ENCODE measurements at regions not wholly inside any gene's neighbourhood (a gene's known extent, or its start where the extent isn't known, plus 50 kb on each side); places are given as distances from the start of the nearest gene placed in this dataset.
"Not testable (repeated sequence)": the region's sequence is repeated elsewhere in the genome, so short reads cannot be mapped to it uniquely, and the experiment has no call there.

- DNase-seq (ENCODE audit: low spot score in 2 of 2), result no peak
- H3K36me3 Mint-ChIP-seq, result peaks cover 0 to 5% of the 10 kb centered on the region in 2 donors
- peaks cover 17 to 29% of the 10 kb centered on the region in 2 donors for H3K9me3 Mint-ChIP-seq
- no peak overlapping the region for H3K27ac Mint-ChIP-seq
- ATAC-seq, result no peak
Measured at GRCh38 chr2:78115291-78115690, 593.1 kb upstream of the LRRTM4 start.

GRCh38 chr2:78118037-78118436, 595.9 kb upstream of the LRRTM4 start:
- DNase-seq (ENCODE audit: low spot score in 2 of 2), result no peak
- Mint-ChIP-seq H3K27ac (no peak overlapping the region), H3K36me3 (peaks cover 0 to 5% of the 10 kb centered on the region in 2 donors), H3K9me3 (peaks cover 16 to 22% of the 10 kb centered on the region in 2 donors)
- no peak for ATAC-seq

- no peak overlapping the region for H3K27ac Mint-ChIP-seq
- H3K9me3 Mint-ChIP-seq, result peaks cover 17 to 18% of the 10 kb centered on the region in 2 donors
- no peak for ATAC-seq
- DNase-seq (ENCODE audit: low spot score in 2 of 2), result no peak
- peaks cover 0 to 5% of the 10 kb centered on the region in 2 donors for H3K36me3 Mint-ChIP-seq
Measured at GRCh38 chr2:78120275-78120674, 598.1 kb upstream of the LRRTM4 start.

- ATAC-seq (no peak), DNase-seq (ENCODE audit: low spot score in 2 of 2) (no peak)
- Mint-ChIP-seq H3K27ac (no peak overlapping the region), H3K36me3 (no peaks in the 10 kb centered on the region), H3K9me3 (peaks cover 4 to 5% of the 10 kb centered on the region in 2 donors)
Measured at GRCh38 chr2:78125042-78125441, 602.9 kb upstream of the LRRTM4 start.

- no peak for DNase-seq (ENCODE audit: low spot score in 2 of 2)
- no peak for ATAC-seq
- peaks cover 5 to 8% of the 10 kb centered on the region in 2 donors for H3K9me3 Mint-ChIP-seq
- no peak overlapping the region for H3K27ac Mint-ChIP-seq
- no peaks in the 10 kb centered on the region for H3K36me3 Mint-ChIP-seq
Measured at GRCh38 chr2:78127424-78127823, 605.2 kb upstream of the LRRTM4 start.

GRCh38 chr2:78132391-78133370, 610.5 kb upstream of the LRRTM4 start:
- Mint-ChIP-seq H3K36me3 (no peaks in the 10 kb centered on the region), H3K9me3 (peaks cover 6 to 17% of the 10 kb centered on the region in 2 donors), H3K27ac (no peak overlapping the region)
- ATAC-seq (no peak), DNase-seq (ENCODE audit: low spot score in 2 of 2) (no peak)

- Mint-ChIP-seq H3K27ac (no peak overlapping the region), H3K9me3 (peaks cover 4 to 11% of the 10 kb centered on the region in 2 donors), H3K36me3 (no peaks in the 10 kb centered on the region)
- DNase-seq (ENCODE audit: low spot score in 2 of 2) (no peak), ATAC-seq (no peak)
Measured at GRCh38 chr2:78145395-78145996, 623.3 kb upstream of the LRRTM4 start.

GRCh38 chr2:78145997-78146722, 624.0 kb upstream of the LRRTM4 start:
- Mint-ChIP-seq H3K9me3 (peaks cover 4 to 11% of the 10 kb centered on the region in 2 donors), H3K36me3 (no peaks in the 10 kb centered on the region), H3K27ac (no peak overlapping the region)
- DNase-seq (ENCODE audit: low spot score in 2 of 2) (no peak), ATAC-seq (no peak)

- ATAC-seq (no peak), DNase-seq (ENCODE audit: low spot score in 2 of 2) (no peak)
- Mint-ChIP-seq H3K9me3 (peaks cover 4 to 11% of the 10 kb centered on the region in 2 donors), H3K27ac (no peak overlapping the region), H3K36me3 (no peaks in the 10 kb centered on the region)
Measured at GRCh38 chr2:78147466-78147865, 625.3 kb upstream of the LRRTM4 start.

GRCh38 chr2:78154586-78154985, 632.4 kb upstream of the LRRTM4 start:
- no peak for ATAC-seq
- Mint-ChIP-seq H3K36me3 (peaks cover 0 to 5% of the 10 kb centered on the region in 2 donors), H3K9me3 (peaks cover 18 to 20% of the 10 kb centered on the region in 2 donors), H3K27ac (no peak overlapping the region)
- DNase-seq (ENCODE audit: low spot score in 2 of 2), result no peak

GRCh38 chr2:78162202-78162601, 640.0 kb upstream of the LRRTM4 start:
- DNase-seq (ENCODE audit: low spot score in 2 of 2), result no peak
- no peak overlapping the region for H3K27ac Mint-ChIP-seq
- H3K36me3 Mint-ChIP-seq, result peaks cover 0 to 11% of the 10 kb centered on the region in 2 donors
- no peak for ATAC-seq
- H3K9me3 Mint-ChIP-seq, result peaks cover 33 to 39% of the 10 kb centered on the region in 2 donors

- not testable (repeated sequence) for DNase-seq (ENCODE audit: low spot score in 2 of 2); ATAC-seq; H3K36me3 Mint-ChIP-seq; H3K27ac Mint-ChIP-seq
- peaks cover 15 to 16% of the 10 kb centered on the region in 2 donors for H3K9me3 Mint-ChIP-seq
Measured at GRCh38 chr2:78172157-78172556, 650.0 kb upstream of the LRRTM4 start.

- Mint-ChIP-seq H3K9me3 (peaks cover 14 to 20% of the 10 kb centered on the region in 2 donors), H3K27ac (no peak overlapping the region), H3K36me3 (peaks cover 0 to 6% of the 10 kb centered on the region in 2 donors)
- no peak for DNase-seq (ENCODE audit: low spot score in 2 of 2)
- no peak for ATAC-seq
Measured at GRCh38 chr2:78175645-78176044, 653.5 kb upstream of the LRRTM4 start.

GRCh38 chr2:78201064-78201575, 678.9 kb upstream of the LRRTM4 start:
- Mint-ChIP-seq H3K9me3 (peaks cover 22 to 23% of the 10 kb centered on the region in 2 donors), H3K27ac (no peak overlapping the region)

GRCh38 chr2:78202366-78202765, 680.2 kb upstream of the LRRTM4 start:
- Mint-ChIP-seq H3K36me3 (peaks cover 0 to 6% of the 10 kb centered on the region in 2 donors), H3K9me3 (peaks cover 20 to 28% of the 10 kb centered on the region in 2 donors), H3K27ac (no peak overlapping the region)
- DNase-seq (ENCODE audit: low spot score in 2 of 2) (no peak), ATAC-seq (no peak)

More at GRCh38 chr2:78201064-78201575, 678.9 kb upstream of the LRRTM4 start:
- H3K36me3 Mint-ChIP-seq, result peaks cover 0 to 6% of the 10 kb centered on the region in 2 donors
- ATAC-seq (no peak), DNase-seq (ENCODE audit: low spot score in 2 of 2) (no peak)

GRCh38 chr2:78202986-78203670, 681.0 kb upstream of the LRRTM4 start:
- Mint-ChIP-seq H3K9me3 (peaks cover 20 to 23% of the 10 kb centered on the region in 2 donors), H3K27ac (no peak overlapping the region)

More at GRCh38 chr2:78202986-78203670, 681.0 kb upstream of the LRRTM4 start:
- peaks cover 0 to 6% of the 10 kb centered on the region in 2 donors for H3K36me3 Mint-ChIP-seq
- no peak for ATAC-seq
- DNase-seq (ENCODE audit: low spot score in 2 of 2), result no peak
